Sciatic nerve (tissue), 2 donors: ENCODE measurements at regions not wholly inside any gene's neighbourhood (a gene's known extent, or its start where the extent isn't known, plus 50 kb on each side); places are given as distances from the start of the nearest gene placed in this dataset.

Experiments
- ATAC-seq: fragments of 200-7000 bp; cut with Tn5 transposase; one replicate; pipeline ENCODE4 v1.9.1; 2020; ENCODE audit warnings: mild to moderate bottlenecking, moderate library complexity
- DNase-seq: peaks from one replicate; pipeline ENCODE4 v3.0.0-alpha.2; 2020; ENCODE audit warnings: low spot score
- intact Hi-C: fragments of 100-400 bp; cut with DNase I; formaldehyde crosslinking; loops from one replicate; pipeline ENCODE4 v1.14.2; 2022
- donor health status: DM: no; HTN: no; CAD: no.
- donor health status: DM: no; HTN: no; CAD: no.

- ATAC-seq (peak; percentile 95), DNase-seq (peak; percentile 80)
- intact Hi-C loops = no loop called here
Measured at GRCh38 chr13:50512474-50513299, 330.8 kb downstream of the DLEU7 start.

GRCh38 chr13:50513300-50513877 is 330.1 kb downstream of the DLEU7 start:
- intact Hi-C loops = no loop called here
- no peak for DNase-seq
- ATAC-seq = no peak

- intact Hi-C loops = no loop called here
- ATAC-seq = no peak
- DNase-seq = no peak
Measured at GRCh38 chr13:50514249-50514648, 329.2 kb downstream of the DLEU7 start.

- intact Hi-C loops = loop anchor here (5.0 kb wide), 1 partner anchor 531 kb away; no protein-coding TSS in a partner anchor
Measured at GRCh38 chr13:50518131-50518530, 325.4 kb downstream of the DLEU7 start.

GRCh38 chr13:50518781-50519201 is 324.7 kb downstream of the DLEU7 start:
- ATAC-seq = peak; percentile 33
- DNase-seq = no peak
- intact Hi-C loops = loop anchor here (5.0 kb wide), 1 partner anchor 531 kb away; no protein-coding TSS in a partner anchor

More at GRCh38 chr13:50518131-50518530, 325.4 kb downstream of the DLEU7 start:
- DNase-seq = no peak
- no peak for ATAC-seq

- DNase-seq (no peak), ATAC-seq (no peak)
- intact Hi-C loops = loop anchor here (5.0 kb wide), 1 partner anchor 533 kb away; no protein-coding TSS in a partner anchor
Measured at GRCh38 chr13:50519866-50520265, 323.6 kb downstream of the DLEU7 start.

GRCh38 chr13:50521006-50521830 is 322.3 kb downstream of the DLEU7 start:
- no peak for DNase-seq
- intact Hi-C loops = no loop called here
- no peak for ATAC-seq

- ATAC-seq = peak; percentile 69
Measured at GRCh38 chr13:50521831-50522149, 321.7 kb downstream of the DLEU7 start.

GRCh38 chr13:50522506-50522905 is 321.0 kb downstream of the DLEU7 start:
- DNase-seq (no peak), ATAC-seq (no peak)
- intact Hi-C loops = no loop called here

More at GRCh38 chr13:50521831-50522149, 321.7 kb downstream of the DLEU7 start:
- no peak for DNase-seq
- intact Hi-C loops = no loop called here

- ATAC-seq = no peak
- no peak for DNase-seq
- intact Hi-C loops = no loop called here
Measured at GRCh38 chr13:50523307-50523706, 320.2 kb downstream of the DLEU7 start.

- DNase-seq (no peak), ATAC-seq (no peak)
- intact Hi-C loops = no loop called here
Measured at GRCh38 chr13:50524560-50524959, 318.9 kb downstream of the DLEU7 start.

- ATAC-seq (no peak), DNase-seq (no peak)
- intact Hi-C loops = no loop called here
Measured at GRCh38 chr13:50526661-50527071, 316.8 kb downstream of the DLEU7 start.

GRCh38 chr13:50527188-50527587 is 316.3 kb downstream of the DLEU7 start:
- DNase-seq (no peak), ATAC-seq (no peak)
- intact Hi-C loops = no loop called here

GRCh38 chr13:50527612-50528509 is 315.6 kb downstream of the DLEU7 start:
- DNase-seq (no peak), ATAC-seq (peak; percentile 25)
- intact Hi-C loops = no loop called here

GRCh38 chr13:50529154-50529882 is 314.2 kb downstream of the DLEU7 start:
- DNase-seq (peak; percentile 91), ATAC-seq (peak; percentile 91)
- intact Hi-C loops = no loop called here

GRCh38 chr13:50531917-50532899 is 311.3 kb downstream of the DLEU7 start:
- ATAC-seq (no peak), DNase-seq (no peak)
- intact Hi-C loops = no loop called here

GRCh38 chr13:50535050-50535449 is 308.4 kb downstream of the DLEU7 start:
- DNase-seq (no peak), ATAC-seq (no peak)
- intact Hi-C loops = no loop called here
